ENCODE measurements at regions not wholly inside any gene's neighbourhood (a gene's known extent, or its start where the extent isn't known, plus 50 kb on each side); places are given as distances from the start of the nearest gene placed in this dataset.

DNA sequence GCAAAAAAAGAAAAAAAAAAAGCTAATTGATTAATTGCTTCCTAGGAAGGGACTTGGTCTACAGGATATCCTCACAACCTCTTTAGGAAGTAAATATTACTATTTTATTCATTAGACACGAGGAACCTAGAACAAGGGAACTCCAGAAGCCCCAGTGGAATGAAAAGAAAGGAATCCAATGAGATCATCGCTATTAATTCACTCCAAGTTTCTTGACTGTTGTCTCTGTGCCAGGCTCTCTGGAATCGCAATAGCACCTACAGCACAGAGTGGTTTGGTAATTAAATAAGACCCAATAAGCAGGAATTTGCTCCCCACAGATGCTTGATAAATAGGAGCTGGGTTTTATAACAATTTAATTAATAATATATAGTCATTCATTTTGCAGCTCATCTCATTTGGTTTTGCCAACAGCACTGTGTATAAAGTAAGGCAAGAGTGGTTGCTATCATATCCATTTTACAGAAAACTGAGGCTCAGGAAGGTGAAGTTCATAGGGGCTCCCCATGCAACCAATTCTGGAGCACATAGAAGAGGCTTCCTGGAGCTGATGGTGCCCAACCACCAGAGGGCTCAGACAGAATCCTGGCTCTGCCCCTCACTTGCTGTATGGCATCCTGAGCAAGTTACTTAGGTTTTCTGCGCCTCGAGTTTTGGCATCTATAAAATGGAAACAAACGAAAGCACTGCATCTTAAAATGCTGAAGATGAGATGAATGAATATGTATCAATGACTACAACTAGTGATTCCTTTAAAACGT is 420.2 kb downstream of the MED13L start:
- DNase-seq = no peak

DNA sequence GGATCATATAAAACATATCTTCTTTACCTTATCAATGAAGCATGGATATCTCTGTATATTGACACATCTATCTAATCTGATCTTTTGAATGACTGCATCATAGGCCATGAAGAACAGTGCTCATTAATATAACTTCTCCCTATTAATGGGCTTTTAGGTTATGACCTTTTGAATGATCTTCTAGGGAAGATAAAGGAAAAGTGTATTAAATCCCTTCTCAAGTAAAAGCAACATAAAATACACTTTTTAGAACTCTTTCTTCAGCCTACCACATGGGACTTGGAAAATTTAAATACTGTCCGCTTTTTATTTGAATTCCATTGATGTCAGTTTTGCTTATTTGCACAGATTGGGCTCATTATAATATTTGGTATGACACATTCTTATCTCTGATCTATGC is 425.4 kb downstream of the MED13L start:
- DNase-seq = no peak

DNA sequence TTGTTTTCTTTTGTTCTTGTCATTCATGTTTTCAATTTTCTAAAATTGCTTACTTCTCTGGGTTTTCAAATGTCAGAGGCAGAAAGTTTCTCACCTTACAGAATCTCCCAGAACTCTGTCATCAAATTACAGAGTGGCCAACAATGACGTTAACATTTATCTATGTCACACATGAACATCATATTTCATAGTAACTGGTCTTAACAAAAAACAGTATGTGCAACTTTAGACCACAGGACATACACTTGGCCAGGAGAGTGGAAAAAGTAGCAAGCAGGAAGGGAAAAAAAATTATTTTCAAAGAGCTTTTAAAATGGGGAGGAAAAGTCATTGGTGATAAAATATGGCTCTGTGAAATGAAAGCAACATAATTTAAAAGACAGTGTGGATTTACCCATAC is 426.5 kb downstream of the MED13L start:
- no peak for DNase-seq

DNA sequence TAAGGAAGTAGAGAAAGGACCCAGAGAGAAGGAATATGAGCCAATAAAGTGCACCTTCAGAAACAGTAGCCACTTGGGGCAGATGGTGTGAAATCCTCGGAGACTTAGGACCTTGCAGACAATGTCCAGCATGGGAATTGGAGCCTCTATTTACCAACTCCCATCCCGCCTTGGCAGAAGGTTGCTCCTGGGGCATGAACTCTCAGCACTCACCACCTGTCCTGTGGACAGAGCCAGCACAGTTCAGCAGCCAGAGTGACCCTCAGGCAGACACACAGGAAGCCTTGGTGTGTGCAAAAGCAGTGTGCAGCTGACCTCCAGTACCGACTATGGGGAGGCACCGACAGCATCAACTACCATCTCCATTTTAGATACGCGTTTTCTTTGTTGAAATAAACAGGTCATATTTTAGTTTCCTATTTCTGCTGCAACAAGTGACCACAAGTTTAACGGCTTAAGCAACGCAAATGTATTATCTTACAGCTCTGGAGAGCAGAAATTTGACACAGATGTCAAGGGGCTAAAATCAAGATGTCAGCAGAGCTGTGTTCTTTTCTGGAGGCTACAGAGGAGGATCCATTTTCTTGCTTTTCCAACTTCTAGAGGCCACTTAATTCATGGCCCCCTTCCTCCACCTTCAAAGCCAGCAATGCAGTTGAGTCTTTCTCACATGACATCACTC is 428.1 kb downstream of the MED13L start:
- DNase-seq = no peak

DNA sequence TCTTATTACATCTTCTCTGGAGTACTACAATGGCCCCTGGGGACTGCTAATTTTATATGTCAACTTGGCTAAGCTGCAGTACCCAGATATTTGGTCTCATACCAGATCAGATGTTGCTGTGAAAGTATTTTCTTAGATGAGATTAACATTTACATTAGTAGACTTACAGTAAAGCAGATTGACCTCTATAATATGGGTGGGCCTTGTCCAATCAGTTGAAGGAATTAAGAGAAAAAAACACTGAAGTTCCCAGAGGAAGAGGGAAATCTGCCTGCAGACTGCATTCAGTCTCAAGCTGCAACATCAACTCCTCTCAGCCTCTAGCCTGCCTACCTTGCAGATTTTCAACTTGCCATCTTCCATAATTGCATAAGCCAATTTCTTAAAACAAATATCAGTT is 430.1 kb downstream of the MED13L start:
- no peak for DNase-seq

DNA sequence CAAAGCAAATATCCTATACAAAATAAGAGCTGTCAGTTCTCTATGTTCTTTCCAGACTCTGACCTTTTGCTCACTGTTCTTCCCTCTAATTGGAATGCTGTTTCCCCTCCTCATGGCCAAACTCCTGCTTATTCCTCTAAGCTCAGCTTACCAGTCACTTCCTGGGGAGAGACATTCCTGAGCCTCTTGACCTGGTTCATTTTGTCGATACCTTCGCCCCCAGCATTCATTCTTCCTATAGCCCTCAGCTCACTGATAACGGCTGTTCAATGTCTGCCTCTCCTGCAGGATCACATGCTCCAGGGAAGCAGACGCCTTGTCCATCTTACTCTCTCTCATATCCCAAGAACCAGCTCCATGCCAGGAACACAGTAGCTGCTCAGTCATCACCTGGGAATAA is 431.0 kb downstream of the MED13L start:
- no peak for DNase-seq

DNA sequence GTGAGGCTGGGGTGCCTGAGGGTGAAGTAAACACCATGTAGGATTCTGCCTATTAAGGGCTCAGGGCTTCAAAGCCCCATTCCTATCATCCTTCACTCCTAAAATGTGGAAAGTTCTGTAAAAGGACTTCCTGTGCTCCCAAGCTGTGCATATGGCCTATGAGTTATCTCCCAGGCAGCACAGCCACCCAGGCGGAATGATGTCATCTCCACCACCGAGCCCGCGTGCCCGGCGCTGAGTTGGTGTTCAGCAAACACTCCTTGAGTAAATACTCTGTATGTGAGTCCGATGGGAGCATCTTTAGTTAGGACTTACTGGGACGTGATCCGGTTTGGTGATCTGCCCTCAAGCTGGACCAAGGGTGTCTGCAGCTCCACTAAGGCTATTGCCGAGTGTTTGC is 437.3 kb downstream of the MED13L start:
- DNase-seq = no peak

DNA sequence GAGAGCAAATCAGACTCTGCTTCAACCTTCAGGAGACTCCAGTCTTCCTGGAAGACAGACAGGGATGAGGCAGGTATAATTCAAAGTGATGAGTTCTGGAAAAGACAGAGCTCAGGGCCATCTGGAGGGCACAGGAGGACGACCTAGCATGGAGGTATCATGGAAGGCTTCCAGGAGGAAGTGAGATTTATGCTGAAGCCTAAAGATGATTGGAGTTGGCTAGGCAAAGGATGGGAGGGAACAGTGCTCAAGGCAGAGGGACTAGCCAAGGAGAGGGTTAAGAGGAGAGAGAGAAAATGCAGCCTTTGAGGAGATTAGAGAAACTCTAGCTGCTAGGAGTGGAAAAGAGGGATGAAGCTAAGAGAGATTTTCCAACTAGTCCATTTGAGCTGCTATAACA is 438.5 kb downstream of the MED13L start:
- no peak for DNase-seq

DNA sequence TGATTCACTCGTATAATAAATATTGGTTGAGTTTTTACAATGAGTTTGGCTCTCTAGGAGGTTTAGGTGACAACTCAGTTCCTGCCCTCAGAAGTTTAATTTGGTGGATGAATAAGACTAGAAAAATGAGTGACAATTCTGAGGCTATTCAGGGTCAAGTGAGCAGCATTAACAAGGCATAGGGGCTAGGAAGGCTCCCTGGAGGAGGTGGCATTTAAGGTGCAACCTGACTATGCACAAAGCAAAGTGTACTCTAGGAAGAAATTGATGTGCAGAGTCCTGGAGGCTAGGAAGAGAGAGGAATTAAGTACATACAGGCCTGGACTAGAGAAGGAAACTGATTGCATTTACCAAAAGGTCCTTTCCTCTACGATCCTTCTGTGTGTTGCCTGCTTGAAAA is 440.3 kb downstream of the MED13L start:
- no peak for DNase-seq

DNA sequence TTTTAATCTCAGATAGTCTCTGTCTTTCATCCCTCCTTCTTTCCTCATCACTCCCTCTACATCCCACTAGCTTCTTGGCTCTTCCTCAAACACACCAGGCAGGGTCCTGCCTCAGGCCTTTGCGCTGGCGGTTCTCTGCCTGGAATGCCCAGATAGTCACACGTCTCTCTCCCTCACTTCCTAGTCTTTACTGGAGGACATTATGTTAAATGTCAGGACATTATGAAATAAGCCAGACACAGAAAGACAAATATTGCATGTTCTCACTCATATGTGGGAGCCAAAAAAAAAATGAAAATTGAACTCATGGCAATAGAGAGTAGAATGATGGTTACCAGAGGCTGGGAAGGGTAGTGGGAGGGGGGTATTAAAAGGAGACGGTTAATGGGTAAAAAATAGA is 442.0 kb downstream of the MED13L start:
- no peak for DNase-seq

DNA sequence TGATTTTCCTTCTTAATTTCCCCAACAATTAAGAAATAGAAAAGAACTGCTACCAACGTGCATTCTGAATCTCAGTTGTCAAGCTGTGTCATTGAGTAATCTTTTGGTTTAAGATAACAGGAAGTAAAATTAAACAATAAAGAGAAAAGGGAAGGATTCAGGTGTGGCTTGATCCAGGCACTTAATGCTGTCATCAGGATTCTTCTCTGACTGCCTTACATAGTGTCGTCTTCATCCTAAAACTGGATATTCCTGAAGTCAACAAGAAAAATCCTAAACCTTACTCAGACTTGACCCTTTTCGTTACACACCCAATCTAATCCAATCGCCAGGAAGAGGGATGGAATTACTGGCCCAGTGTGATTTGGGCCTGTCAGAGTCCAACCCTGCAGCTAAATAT is 443.8 kb downstream of the MED13L start:
- DNase-seq = no peak

DNA sequence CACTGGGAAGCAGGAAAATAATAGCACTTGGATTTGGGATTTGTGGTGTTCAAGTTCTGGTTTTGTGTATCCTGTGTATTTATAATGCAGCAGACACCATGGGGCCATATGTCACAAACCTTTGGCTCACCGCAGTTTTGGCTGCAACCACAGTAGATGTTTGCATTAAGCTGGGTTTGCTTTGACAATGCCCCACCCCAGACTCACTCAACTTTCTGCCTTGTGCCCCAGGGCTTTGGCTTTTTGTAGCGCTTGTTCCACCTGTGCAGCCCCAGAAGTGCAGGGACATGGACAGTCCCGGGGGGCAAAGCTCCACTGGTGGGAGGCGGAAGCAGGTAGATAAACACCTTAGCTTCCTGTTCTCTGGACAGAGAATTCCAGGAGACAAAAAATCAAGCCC is 446.9 kb downstream of the MED13L start:
- DNase-seq = no peak

DNA sequence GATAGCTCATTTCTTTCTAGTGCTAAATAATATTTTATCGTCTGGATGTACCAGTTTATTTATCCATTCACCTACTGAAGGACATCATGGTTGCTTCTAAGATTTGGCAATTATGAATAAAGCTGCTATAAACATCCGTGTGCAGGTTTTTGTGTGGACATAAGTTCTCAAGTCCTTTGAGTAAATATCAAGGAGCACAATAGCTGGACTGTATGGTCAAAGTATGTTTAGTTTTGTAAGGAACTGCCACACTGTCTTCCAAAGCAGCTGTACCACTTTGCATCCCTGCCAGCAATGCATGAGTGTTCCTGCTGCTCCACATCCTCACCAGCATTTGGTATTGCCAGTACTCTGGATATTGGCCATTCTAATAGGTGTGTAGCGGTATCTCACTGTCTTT is 447.4 kb downstream of the MED13L start:
- DNase-seq = no peak

DNA sequence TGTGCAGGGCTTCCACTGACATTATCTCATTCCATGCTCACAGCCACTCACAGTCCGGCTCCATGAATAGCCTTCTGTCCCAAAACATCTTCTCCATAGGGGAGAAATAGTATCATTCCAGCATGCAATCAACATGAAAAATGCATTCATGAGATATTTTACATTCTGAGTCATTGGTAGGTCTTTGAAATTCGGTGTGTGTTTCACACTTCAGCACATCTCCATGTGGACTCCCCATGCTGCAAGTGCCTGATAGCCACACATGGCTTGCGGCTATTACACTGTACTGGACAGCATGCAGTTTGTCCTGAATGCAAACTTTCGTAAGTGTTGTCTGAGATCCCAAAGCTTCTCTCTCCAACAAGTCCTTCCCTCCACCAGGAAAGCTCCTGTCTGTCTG is 449.3 kb downstream of the MED13L start:
- DNase-seq = no peak

DNA sequence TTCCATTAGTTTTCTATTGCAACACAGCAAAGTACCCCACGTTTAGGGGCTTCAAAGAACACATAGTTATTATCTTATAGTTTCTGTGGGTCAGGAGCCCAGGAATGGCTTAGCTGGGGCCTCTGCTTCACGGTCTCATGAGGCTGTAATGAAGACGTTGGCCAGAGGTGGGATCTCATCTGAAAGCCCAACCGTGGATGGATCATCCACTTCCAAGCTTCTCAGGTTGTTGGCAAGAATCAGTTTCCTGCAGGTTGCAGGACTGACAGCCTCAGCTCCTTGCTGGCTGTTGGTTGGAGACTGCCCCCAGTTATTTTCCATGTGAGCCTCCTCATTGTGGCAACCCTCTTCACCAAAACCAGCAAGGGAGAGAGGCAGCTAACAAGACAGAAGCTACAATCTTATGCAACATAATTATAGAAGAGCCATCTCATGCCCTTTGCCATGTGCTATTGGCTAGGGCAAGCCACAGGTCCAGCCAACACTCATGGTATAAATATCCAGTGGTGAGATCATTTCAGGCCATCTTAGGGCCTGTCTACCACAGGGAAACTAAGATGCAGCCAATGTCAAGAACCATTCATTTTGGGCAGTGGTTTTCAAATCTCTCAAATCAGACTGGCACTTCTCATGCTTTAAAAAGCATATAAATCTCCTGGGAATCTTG is 452.4 kb downstream of the MED13L start:
- no peak for DNase-seq

DNA sequence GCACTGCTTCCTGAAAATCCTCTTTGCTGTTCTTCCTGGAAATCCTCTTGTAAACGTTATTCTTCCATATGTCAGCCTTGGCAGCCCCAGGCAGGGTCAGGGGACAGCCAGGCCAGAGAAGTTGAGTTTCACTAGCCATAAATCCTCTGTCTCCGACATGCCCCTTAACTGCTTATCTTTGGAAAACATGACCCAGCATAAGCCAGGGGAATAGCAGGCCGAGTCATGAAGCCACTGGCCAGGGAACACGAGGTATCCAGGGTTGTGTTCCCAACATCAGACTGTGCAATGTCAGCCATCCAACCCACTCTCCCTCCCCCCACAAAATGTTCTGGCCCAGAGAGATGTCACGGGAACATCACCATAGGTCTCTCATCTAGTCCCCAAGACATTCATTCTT is 453.9 kb downstream of the MED13L start:
- DNase-seq = no peak

DNA sequence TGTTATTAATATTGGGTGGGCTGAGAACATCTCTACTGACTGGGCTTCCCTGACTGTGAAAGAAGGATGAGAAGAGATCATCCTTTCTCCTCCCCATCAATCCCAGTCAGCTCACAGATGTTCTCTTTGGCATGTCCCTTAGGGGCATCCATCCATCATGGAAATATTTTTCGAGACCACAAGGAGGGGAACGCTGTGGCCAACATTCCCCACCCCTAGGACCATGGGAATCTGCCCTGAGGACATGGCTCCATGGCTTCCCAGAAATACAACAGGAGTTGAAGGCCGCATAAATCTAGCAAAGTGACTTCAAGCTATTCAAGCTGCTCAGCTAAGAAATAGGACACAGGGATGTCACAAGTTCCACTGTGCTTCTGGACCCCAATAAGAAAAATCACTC is 456.8 kb downstream of the MED13L start:
- DNase-seq = no peak

DNA sequence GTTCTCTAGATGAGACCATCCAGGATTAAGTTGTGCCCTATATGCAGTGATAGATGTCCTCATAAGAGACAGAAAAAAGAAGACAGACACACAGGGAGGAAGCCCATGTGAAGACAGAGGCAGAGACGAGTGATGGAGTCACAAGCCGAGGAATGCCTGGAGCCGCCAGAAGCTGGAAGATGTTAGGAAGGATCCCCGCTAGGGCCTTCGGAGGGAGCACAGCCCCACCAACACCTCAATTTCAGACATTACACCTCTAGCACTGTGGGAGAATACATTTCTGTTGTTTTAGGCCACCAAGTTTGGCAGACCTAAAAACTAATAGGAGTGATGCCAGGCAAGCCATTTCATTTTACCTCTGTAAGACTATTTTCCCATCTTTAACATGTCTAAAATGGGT is 458.5 kb downstream of the MED13L start:
- DNase-seq = no peak

DNA sequence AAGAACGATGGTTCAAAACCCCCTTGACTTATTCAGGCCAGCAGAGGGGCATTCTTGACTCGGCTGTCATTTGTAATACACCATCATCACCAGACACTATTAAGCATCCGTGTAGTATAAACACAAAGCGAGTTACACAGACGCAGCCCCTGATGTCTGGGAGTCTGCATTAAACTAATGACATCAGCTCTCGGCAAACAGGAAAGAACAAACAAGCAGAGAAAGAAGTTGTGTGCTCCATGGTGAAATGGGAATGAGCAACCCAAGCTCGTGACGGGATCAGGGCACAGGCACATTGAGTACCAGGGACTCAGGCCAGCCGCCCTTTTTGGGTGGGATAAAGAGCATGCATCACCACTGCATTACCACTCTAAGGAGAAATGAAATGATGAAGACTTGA is 460.1 kb downstream of the MED13L start:
- DNase-seq = no peak

DNA sequence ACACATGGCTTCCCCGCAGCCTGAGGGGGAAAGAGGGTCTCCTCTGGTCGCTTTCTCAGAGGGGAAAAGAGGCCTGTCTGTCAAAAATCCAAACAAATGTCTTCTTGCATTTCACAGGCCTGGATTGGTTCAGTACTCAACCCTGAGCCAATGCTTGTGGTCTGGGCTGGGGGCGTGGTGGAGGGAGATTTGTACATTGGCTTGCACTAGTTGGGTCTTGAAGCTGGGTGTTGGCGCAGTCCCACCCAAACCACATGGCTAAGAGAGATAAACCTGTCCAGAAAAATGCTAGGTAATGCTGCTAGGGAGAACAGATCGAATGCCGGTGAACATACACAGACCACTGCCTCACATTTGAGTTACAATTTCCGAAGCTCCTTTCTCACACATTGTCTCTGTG is 461.6 kb downstream of the MED13L start:
- DNase-seq = no peak

DNA sequence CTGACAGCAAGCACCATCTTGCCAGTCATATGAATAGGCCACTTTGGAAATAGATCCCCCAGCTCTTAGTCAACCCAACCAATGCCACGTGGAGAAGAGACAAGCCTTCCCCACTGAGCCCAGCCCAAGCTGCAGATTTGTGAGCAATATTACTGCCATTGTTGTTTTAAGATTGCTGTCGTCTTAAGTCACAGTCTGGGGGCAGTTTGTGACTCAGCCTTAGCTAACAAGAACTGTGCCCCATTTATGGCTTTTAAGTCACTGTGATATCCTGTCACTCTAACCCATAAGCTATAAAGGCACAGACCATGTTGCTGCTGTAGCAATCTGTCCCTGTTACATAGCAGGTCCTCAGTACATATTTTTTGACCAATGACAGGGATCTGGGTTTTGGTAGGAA is 464.2 kb downstream of the MED13L start:
- DNase-seq = no peak

DNA sequence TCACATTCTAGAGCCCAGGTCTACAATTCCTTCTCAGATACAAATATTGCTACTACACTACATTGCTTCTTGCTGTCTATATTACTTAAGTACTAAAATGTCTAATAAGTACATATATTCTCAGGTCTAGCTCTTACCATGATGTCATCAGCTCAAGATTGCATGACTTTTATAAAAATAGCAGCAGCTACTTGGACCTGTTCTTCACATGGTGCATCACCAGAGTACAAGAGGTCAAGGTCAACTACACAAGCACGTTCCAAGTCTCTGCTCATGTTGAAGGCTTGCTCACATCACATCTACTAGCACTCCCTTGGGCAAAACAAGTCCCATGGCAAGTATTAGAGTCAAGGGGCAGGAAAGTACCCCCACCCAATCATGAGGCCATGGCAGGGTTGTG is 465.6 kb downstream of the MED13L start:
- DNase-seq = no peak

DNA sequence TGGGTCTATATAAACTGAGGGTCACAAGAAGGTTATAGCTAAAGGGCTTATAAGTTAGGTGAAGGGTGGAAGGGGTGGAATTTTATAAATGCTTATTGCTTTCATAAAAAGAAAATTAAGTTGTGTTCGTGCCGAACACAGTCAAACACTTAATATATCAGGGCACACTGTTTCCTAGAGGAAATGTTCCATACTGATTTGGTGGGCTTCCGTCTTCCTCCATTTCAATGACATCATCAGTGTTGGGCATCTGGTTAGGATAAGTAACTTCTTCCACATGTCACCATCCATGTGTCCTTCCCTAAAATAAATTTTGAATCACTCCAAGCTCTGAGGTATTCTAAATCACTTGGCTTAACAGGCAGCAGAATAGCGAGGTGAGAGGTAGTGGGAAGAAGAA is 466.4 kb downstream of the MED13L start:
- no peak for DNase-seq

DNA sequence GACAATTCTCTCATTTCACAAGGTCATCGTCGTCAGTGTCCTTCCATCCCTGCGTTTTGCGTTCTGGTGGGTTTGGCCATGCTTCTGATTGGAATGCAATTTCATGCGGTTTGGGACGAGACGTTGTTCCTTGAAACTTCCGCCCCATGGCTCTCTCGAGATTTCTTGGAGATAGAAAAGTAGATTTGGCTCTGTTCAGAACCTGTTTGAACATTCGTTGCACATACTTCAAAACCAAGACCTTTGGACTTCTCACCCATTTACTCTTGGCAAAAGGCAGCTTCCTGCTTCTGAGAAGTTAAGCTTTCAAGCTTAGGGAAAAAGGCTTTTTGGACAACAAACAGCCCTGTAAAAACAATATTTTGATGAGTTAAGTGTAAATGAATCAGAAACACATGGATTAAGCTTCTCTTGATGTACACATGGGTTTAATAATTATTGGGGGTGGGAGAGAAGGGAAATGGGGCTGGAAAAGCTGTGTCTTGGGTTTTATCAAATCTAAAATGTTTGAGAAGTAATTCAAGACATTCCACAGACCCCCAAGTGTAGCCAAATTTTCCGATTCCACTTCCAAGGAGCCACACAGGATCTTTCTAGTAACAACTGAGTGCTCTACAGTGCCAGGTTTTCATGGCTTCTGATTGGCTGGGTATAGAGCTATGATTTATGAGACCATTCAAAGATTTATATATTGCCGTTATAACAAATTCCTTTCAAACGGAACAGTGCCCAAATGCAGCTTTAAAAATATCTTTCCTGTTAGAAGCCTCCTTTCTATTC is 467.2 kb downstream of the MED13L start:
- no peak for DNase-seq

Data from CD4-positive, alpha-beta T cell treated with Interleukin-15 for 1 hour (primary cell).